GM18909 (cell line): ENCODE measurements at regions not wholly inside any gene's neighbourhood (a gene's known extent, or its start where the extent isn't known, plus 50 kb on each side); places are given as distances from the start of the nearest gene placed in this dataset.
A peak's percentile ranks its signal among the peaks of the same experiment; 100 is the strongest.
"Not testable (repeated sequence)": the region's sequence is repeated elsewhere in the genome, so short reads cannot be mapped to it uniquely, and the experiment has no call there.

ENCODE experiments used
- ATAC-seq: cut with Tn5 transposase; IDR thresholded peaks from one replicate; pipeline ENCODE4 v1.9.1; 2021; ENCODE audit warnings: mild to moderate bottlenecking; ENCODE audit not compliant: unreplicated experiment, poor library complexity

GRCh38 chr5:32916648-32917047 is 205.5 kb downstream of the NPR3 start:
- no peak for ATAC-seq

DNA sequence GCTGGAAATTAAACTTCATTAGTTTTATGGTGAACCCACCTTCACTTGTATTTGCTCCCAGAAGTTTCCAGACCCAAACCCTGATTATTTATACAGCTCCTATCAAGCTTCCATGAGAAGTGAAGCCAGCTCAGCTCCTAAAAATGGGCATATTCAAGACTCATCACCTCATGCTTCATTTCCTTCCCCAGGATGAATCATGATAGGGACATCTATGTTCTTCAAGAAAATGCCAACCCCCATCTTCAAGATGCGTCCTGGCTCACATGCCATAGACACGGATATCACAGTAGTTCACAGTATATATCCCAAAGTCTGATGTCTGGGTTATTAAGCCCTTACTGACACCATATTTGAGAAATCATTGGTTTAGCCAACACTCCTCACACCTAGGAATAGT is 217.6 kb downstream of the NPR3 start:
- ATAC-seq, result no peak

GRCh38 chr5:32931438-32931837 is 220.3 kb downstream of the NPR3 start:
- not testable (repeated sequence) for ATAC-seq

GRCh38 chr5:32932241-32932935 is 221.3 kb downstream of the NPR3 start:
- ATAC-seq, result no peak

DNA sequence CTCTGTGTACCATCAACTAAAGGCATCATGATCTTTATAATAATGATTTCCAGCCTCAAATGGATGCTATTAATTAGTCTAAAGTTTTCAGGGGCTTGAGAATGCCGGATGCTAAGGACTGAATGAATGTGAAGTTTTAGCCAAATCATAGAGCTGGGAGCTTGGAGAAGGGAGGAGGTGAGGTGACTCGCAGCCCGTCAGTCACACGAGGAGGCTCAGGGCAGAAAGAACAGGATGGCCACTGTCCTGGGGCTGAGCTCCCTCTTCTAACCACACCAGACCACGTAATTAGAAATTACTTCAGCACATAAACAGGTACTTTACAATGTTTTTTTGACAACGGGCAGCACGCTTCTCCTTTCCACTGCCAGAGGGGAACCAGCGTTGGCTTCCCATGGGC is 222.6 kb downstream of the NPR3 start:
- no peak for ATAC-seq

DNA sequence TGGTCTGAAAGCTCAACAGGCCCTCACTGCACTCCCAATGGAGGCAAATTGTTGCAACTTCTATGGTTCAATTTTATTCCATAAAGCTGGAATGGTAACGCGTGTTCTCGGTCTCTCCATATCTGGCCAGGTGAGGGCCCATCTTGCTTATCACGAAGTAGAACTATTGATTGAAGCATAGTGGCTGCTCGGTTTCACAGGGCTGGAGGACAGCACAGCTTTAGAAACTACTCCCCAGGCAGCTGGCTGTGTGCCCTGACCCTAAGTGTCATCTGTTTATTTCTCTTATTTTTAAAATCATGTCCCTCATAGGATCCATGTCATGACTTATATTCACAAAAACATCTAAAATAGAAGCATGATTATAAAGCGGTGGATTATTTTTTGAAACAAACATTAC is 223.4 kb downstream of the NPR3 start:
- ATAC-seq, result no peak

- no peak for ATAC-seq
Observed at GRCh38 chr5:32935283-32935682, 224.2 kb downstream of the NPR3 start.

DNA sequence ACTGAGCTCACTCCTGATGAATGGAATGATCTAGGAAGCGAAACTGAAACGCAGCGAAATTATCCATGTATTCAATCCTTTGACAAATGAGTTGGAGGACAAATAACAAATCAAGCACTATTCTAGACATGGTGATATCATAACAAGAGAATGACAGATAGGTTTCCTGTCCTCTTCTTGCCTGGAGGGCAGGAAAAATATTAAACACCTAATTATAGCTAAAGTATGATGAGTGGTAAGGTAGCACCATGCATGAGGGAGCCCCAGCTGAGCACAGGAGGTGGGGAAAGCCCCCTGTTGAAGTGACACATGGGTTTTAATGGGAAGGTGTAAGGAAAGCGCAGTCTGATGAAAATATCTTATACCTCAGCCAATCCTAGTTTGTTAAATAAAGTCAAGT is 225.2 kb downstream of the NPR3 start:
- ATAC-seq, result no peak

- peak; percentile 91 for ATAC-seq
Observed at GRCh38 chr5:32942225-32942989, 231.3 kb downstream of the NPR3 start.

DNA sequence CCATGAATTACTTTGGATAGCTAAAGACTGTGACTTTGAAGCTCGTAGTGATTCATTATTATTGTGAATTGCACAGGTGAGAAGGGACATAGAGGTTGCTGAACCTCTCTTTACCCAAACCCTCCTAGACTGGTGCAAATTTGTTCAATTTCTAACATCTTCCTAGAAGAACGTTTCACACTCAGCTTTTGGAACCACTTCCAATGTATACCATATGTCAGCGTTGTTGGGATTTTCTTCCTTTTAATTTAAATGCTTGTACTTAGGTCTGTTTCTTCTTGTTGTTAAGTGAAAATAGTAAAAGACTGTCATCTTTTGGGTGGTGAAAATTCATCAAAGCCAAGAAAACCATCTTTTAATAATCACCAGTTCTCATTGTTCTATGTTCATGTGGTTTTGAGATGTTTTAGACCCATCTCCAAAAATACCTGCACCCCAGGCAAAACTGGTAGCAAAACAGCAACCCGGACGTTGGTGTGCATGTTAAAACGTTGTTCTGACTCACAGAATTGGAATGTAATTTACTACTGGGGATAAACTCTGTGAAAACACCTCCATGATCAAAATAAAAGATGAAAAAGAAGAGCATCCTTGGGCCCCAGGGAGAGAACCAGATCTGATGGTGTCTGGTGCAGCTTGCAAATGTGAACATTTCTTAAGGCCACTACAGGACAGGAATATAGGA is 238.3 kb downstream of the NPR3 start:
- ATAC-seq, result no peak

DNA sequence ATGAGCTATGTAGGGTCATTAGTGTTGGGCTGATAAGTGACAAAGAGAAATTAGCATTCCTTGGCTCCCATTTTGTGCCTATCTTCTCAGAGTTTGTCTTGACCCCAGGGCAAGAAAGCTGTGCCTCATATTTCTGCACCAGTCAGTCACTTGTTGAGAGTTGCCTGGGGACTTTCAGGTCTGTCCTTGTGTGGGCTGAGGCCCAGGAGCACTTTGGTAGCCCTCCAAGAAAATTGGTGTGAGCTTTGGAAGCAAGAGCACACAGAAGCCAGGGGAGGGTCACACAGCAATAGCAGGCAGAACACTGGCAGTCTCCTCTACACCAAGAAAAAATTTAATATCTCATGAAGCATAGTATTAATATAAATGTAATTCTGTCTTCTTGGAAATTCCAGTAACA is 239.9 kb downstream of the NPR3 start:
- no peak for ATAC-seq

DNA sequence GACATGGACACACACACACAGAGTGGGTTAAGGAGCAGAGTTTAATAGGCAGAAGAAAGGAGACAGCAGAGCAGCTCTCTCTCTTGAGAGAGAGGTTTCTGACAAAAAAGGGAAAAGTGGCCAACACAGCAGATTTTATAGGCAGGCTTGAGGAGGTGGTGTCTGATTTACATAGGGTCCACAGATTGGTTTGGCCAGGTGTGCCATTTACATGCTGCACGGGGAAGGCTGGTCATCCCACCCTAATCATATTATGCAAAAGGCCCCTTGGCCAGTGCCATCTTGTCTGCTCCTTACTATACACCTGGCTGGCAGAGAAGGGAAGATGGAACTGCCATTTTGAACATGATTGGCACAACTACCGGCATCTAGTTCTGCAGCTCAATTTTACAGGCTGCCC is 240.8 kb downstream of the NPR3 start:
- ATAC-seq, result no peak

GRCh38 chr5:32952421-32952820 is 241.3 kb downstream of the NPR3 start:
- not testable (repeated sequence) for ATAC-seq

GRCh38 chr5:32953694-32954093 is 242.6 kb downstream of the NPR3 start:
- ATAC-seq, result no peak

DNA sequence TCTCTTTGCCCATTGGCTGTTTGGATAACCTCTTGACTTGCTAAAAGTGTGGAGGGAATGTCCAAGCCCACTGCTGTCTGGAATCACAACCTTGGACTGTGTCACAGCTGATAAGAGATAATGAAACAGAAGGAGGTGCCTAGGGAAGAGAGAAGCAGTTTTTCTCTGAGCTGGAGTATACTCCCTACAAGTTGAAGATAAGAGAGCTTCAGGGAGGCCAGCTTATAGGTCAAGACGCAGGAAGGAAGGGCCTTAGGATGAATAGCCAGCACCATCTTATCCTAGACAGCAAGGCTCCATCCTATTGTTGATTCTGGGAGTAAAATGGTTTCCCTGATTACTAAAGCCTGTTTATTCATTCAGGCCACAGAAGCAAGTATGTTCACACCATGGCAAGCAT is 244.7 kb downstream of the NPR3 start:
- no peak for ATAC-seq

DNA sequence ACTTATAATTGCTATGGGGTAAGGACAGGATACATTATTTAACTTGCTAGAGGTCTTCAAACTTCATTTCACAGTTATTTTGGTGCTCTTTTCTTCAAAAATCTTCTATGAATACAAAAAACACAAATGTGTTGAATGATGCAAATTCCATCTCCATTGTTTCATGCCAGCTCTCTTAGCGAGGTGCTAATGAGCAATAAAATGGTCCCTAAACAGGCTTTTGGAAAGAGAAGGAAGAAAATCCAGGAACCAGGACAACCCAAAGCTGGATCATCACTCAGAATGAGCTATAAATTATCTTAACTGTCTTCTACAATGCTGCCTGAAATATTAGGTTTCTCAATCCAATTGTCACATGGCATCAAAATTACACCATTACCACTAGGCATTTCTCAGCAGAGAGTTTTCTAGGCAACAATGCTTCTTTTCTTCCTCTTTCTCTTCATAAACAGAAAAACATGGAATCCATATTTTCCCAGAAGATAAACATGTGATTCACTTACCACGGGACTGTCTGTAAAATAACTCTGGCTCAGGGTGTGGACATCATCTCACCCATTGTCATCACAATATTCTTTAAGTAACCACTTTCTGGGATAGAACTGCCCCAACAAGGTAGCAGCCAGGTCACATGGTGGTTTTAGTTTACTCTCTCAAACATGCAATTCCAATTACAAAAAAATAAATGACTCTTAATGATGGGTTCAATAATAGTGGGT is 249.4 kb downstream of the NPR3 start:
- ATAC-seq, result no peak

- no peak for ATAC-seq
Observed at GRCh38 chr5:32961059-32961415, 249.9 kb downstream of the NPR3 start.

- ATAC-seq, result no peak
Observed at GRCh38 chr5:32964261-32964660, 253.1 kb downstream of the NPR3 start.

GRCh38 chr5:32973646-32974045 is 262.5 kb downstream of the NPR3 start:
- no peak for ATAC-seq

GRCh38 chr5:32975656-32976375 is 264.7 kb downstream of the NPR3 start:
- ATAC-seq, result no peak
